T1000 (cell line): ENCODE measurements at regions not wholly inside any gene's neighbourhood (a gene's known extent, or its start where the extent isn't known, plus 50 kb on each side); places are given as distances from the start of the nearest gene placed in this dataset.

Experiments
- DNase-seq: peaks from one replicate; lab custom pipeline; 2025; ENCODE audit warnings: mixed read lengths; lab: John Stamatoyannopoulos, UW

- DNase-seq: no peak
These were observed 431.6 kb downstream of the PTPRU start for GRCh38 chr1:29667951-29668350.

GRCh38 chr1:29664711-29665110 is 428.4 kb downstream of the PTPRU start:
- DNase-seq: no peak

GRCh38 chr1:29658688-29659087 is 422.4 kb downstream of the PTPRU start:
- no peak for DNase-seq

GRCh38 chr1:29657816-29658215 is 421.5 kb downstream of the PTPRU start:
- no peak for DNase-seq

GRCh38 chr1:29655945-29656850 is 419.9 kb downstream of the PTPRU start:
- no peak for DNase-seq

- DNase-seq: no peak
These were observed 418.8 kb downstream of the PTPRU start for GRCh38 chr1:29655145-29655544.

- DNase-seq: no peak
These were observed 417.6 kb downstream of the PTPRU start for GRCh38 chr1:29653886-29654450.

- DNase-seq: no peak
These were observed 416.9 kb downstream of the PTPRU start for GRCh38 chr1:29653034-29653810.

GRCh38 chr1:29651684-29652665 is 415.7 kb downstream of the PTPRU start:
- no peak for DNase-seq

GRCh38 chr1:29651246-29651645 is 414.9 kb downstream of the PTPRU start:
- no peak for DNase-seq

- no peak for DNase-seq
These were observed 414.2 kb downstream of the PTPRU start for GRCh38 chr1:29650476-29650875.

- DNase-seq: no peak
These were observed 413.7 kb downstream of the PTPRU start for GRCh38 chr1:29650041-29650400.

GRCh38 chr1:29649189-29650040 is 413.1 kb downstream of the PTPRU start:
- DNase-seq: peak; percentile 69

- no peak for DNase-seq
These were observed 412.5 kb downstream of the PTPRU start for GRCh38 chr1:29648798-29649188.

GRCh38 chr1:29648026-29648425 is 411.7 kb downstream of the PTPRU start:
- no peak for DNase-seq

- no peak for DNase-seq
These were observed 411.3 kb downstream of the PTPRU start for GRCh38 chr1:29647581-29647980.

- DNase-seq: no peak
These were observed 409.9 kb downstream of the PTPRU start for GRCh38 chr1:29646161-29646775.

- no peak for DNase-seq
These were observed 409.3 kb downstream of the PTPRU start for GRCh38 chr1:29645586-29645985.

- no peak for DNase-seq
These were observed 408.5 kb downstream of the PTPRU start for GRCh38 chr1:29644812-29645211.

GRCh38 chr1:29643838-29644440 is 407.6 kb downstream of the PTPRU start:
- no peak for DNase-seq
